HEK293 (cell line): ENCODE measurements at regions not wholly inside any gene's neighbourhood (a gene's known extent, or its start where the extent isn't known, plus 50 kb on each side); places are given as distances from the start of the nearest gene placed in this dataset.

Source experiments
- FEZF1 ChIP-seq: fragments of 450-650 bp; formaldehyde crosslinking; IDR thresholded peaks from 2 replicates; pipeline ENCODE4 v1.5.1; 2016; ENCODE audit warnings: missing biosample characterization, missing genetic modification characterization
- HOXA7 ChIP-seq: sonication (generic); formaldehyde crosslinking; IDR thresholded peaks from 2 replicates; pipeline ENCODE4 v1.8.1; 2022; ENCODE audit warnings: missing genetic modification reagents, borderline replicate concordance
- HOXD13 ChIP-seq: sonication (generic); formaldehyde crosslinking; IDR thresholded peaks from 2 replicates; pipeline ENCODE4 v1.8.0; 2022; ENCODE audit warnings: missing genetic modification reagents, borderline replicate concordance
- KLF9 ChIP-seq: fragments of 450-650 bp; formaldehyde crosslinking; IDR thresholded peaks from 2 replicates; pipeline ENCODE4 v1.5.1; 2016; ENCODE audit warnings: missing biosample characterization, missing genetic modification characterization, low read depth
- SETDB1 ChIP-seq: IDR thresholded peaks from one replicate; pipeline ENCODE4 v1.6.1; 2017; ENCODE audit warnings: mild to moderate bottlenecking, low read length, moderate library complexity, mixed read lengths; ENCODE audit not compliant: insufficient read length
- YY2 ChIP-seq: fragments of 450-650 bp; formaldehyde crosslinking; IDR thresholded peaks from 2 replicates; pipeline ENCODE4 v1.5.1; 2016; ENCODE audit warnings: missing biosample characterization, missing genetic modification characterization
- ZNF121 ChIP-seq: fragments of 450-650 bp; formaldehyde crosslinking; IDR thresholded peaks from 2 replicates; pipeline ENCODE4 v1.5.1; 2016; ENCODE audit warnings: missing biosample characterization, missing genetic modification characterization
- ZNF140 ChIP-seq: fragments of 450-650 bp; formaldehyde crosslinking; IDR thresholded peaks from 2 replicates; pipeline ENCODE4 v1.5.1; 2016; ENCODE audit warnings: missing biosample characterization, missing genetic modification characterization
- ZNF169 ChIP-seq: fragments of 450-650 bp; formaldehyde crosslinking; IDR thresholded peaks from 2 replicates; pipeline ENCODE4 v1.5.1; 2016; ENCODE audit warnings: missing biosample characterization, missing genetic modification characterization
- ZNF175 ChIP-seq: fragments of 450-650 bp; formaldehyde crosslinking; IDR thresholded peaks from 2 replicates; pipeline ENCODE4 v1.5.1; 2016; ENCODE audit warnings: missing biosample characterization, missing genetic modification characterization
- ZNF184 ChIP-seq: fragments of 450-650 bp; IDR thresholded peaks from 2 replicates; pipeline ENCODE4 v1.5.1; 2018; ENCODE audit warnings: missing biosample characterization, mild to moderate bottlenecking, missing genetic modification characterization
- ZNF19 ChIP-seq: fragments of 450-650 bp; formaldehyde crosslinking; IDR thresholded peaks from 2 replicates; pipeline ENCODE4; 2016; ENCODE audit warnings: missing biosample characterization, missing genetic modification characterization, low read depth
- ZNF24 ChIP-seq: fragments of 450-650 bp; formaldehyde crosslinking; IDR thresholded peaks from 2 replicates; pipeline ENCODE4 v1.5.1; 2016; ENCODE audit warnings: missing biosample characterization, missing genetic modification characterization
- ZNF274 ChIP-seq, 2 experiments: fragments of 200-500 bp in 1 of 2; fragments of 450-650 bp in 1 of 2; sonication (Bioruptor generic) in 1 of 2; formaldehyde crosslinking in 1 of 2; IDR thresholded peaks; 2 replicates each; pipeline versions ENCODE4 v1.5.1 to v1.6.1; 2014 to 2016; ENCODE audit warnings: borderline replicate concordance in 1 of 2, inconsistent platforms in 1 of 2, low read length in 1 of 2, missing biosample characterization in 1 of 2, missing genetic modification characterization in 1 of 2
- ZNF341 ChIP-seq: fragments of 450-650 bp; formaldehyde crosslinking; IDR thresholded peaks from 2 replicates; pipeline ENCODE4; 2016; ENCODE audit warnings: low read depth, missing biosample characterization, missing genetic modification characterization
- ZNF548 ChIP-seq: fragments of 450-650 bp; formaldehyde crosslinking; IDR thresholded peaks from 2 replicates; pipeline ENCODE4 v1.5.1; 2016; ENCODE audit warnings: missing biosample characterization, missing genetic modification characterization
- ZNF624 ChIP-seq: fragments of 450-650 bp; formaldehyde crosslinking; IDR thresholded peaks from 2 replicates; pipeline ENCODE4 v1.5.1; 2017; ENCODE audit warnings: missing biosample characterization, missing genetic modification characterization
- ZNF626 ChIP-seq: fragments of 450-650 bp; sonication (Bioruptor Pico); formaldehyde crosslinking; IDR thresholded peaks from 2 replicates; pipeline ENCODE4 v1.5.1; 2018; ENCODE audit warnings: missing biosample characterization, missing genetic modification characterization, inconsistent platforms
- ZNF664 ChIP-seq: fragments of 450-650 bp; formaldehyde crosslinking; IDR thresholded peaks from 2 replicates; pipeline ENCODE4 v1.5.1; 2016; ENCODE audit warnings: missing biosample characterization, missing genetic modification characterization
- ZNF670 ChIP-seq: fragments of 450-650 bp; formaldehyde crosslinking; IDR thresholded peaks from 2 replicates; pipeline ENCODE4 v1.5.1; 2016; ENCODE audit warnings: missing biosample characterization, missing genetic modification characterization, low read depth
- ZNF747 ChIP-seq: fragments of 450-650 bp; formaldehyde crosslinking; IDR thresholded peaks from 2 replicates; pipeline ENCODE4 v1.5.1; 2016; ENCODE audit warnings: missing biosample characterization, missing genetic modification characterization
- ZNF776 ChIP-seq: fragments of 450-650 bp; formaldehyde crosslinking; IDR thresholded peaks from 2 replicates; pipeline ENCODE4 v1.5.0; 2017; ENCODE audit warnings: missing biosample characterization, missing genetic modification characterization, borderline replicate concordance
- ZNF830 ChIP-seq: fragments of 450-650 bp; IDR thresholded peaks from 2 replicates; pipeline ENCODE4 v1.5.0; 2018; ENCODE audit warnings: missing biosample characterization, missing genetic modification characterization, low read depth, mild to moderate bottlenecking, moderate library complexity
- ZSCAN18 ChIP-seq: fragments of 450-650 bp; formaldehyde crosslinking; IDR thresholded peaks from 2 replicates; pipeline ENCODE4 v1.5.1; 2016; ENCODE audit warnings: missing biosample characterization, missing genetic modification characterization
- ZSCAN4 ChIP-seq: fragments of 450-650 bp; formaldehyde crosslinking; IDR thresholded peaks from 2 replicates; pipeline ENCODE4 v1.5.1; 2017; ENCODE audit warnings: missing biosample characterization, missing genetic modification characterization
- TF ChIP-seq, protein P1 (sequence below): fragments of 450-650 bp; IDR thresholded peaks from 2 replicates; pipeline ENCODE4 v1.5.1; 2018; ENCODE audit warnings: missing biosample characterization, mild to moderate bottlenecking, missing genetic modification characterization
- TF ChIP-seq, protein P2 (sequence below): fragments of 450-650 bp; formaldehyde crosslinking; IDR thresholded peaks from 2 replicates; pipeline ENCODE4 v1.5.0; 2017; ENCODE audit warnings: missing biosample characterization, missing genetic modification characterization, borderline replicate concordance
- TF ChIP-seq, protein P3 (sequence below): fragments of 450-650 bp; formaldehyde crosslinking; IDR thresholded peaks from 2 replicates; pipeline ENCODE4 v1.5.1; 2016; ENCODE audit warnings: missing biosample characterization, missing genetic modification characterization
- TF ChIP-seq, protein P4 (sequence below): fragments of 450-650 bp; formaldehyde crosslinking; IDR thresholded peaks from 2 replicates; pipeline ENCODE4 v1.5.1; 2016; ENCODE audit warnings: missing biosample characterization, missing genetic modification characterization

GRCh38 chr3:130601442-130601971, 84.5 kb downstream of the COL6A6 start (continued):
- TF ChIP-seq, protein P1, sequence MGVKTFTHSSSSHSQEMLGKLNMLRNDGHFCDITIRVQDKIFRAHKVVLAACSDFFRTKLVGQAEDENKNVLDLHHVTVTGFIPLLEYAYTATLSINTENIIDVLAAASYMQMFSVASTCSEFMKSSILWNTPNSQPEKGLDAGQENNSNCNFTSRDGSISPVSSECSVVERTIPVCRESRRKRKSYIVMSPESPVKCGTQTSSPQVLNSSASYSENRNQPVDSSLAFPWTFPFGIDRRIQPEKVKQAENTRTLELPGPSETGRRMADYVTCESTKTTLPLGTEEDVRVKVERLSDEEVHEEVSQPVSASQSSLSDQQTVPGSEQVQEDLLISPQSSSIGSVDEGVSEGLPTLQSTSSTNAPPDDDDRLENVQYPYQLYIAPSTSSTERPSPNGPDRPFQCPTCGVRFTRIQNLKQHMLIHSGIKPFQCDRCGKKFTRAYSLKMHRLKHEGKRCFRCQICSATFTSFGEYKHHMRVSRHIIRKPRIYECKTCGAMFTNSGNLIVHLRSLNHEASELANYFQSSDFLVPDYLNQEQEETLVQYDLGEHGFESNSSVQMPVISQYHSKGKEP (tag by site-specific recombination) = 0 out of 2 replicates have a peak, but pooled peaks have one; percentile 42
- TF ChIP-seq ZNF169 = no peak
- TF ChIP-seq ZNF670 (tag by site-specific recombination) = no peak
- TF ChIP-seq ZSCAN4 (tag by site-specific recombination) = no peak
- no peak for TF ChIP-seq ZNF121
- TF ChIP-seq YY2 (tag by site-specific recombination) = 0 out of 2 replicates have a peak, but pooled peaks have one; percentile 33
- no peak for TF ChIP-seq ZNF747
- no peak for TF ChIP-seq ZNF24
- no peak for TF ChIP-seq ZNF175
- TF ChIP-seq ZNF140 (tag by site-specific recombination) = no peak
- TF ChIP-seq ZNF274 (IDR thresholded peaks at IDR 0.05; ENCODE audit: low read length) = no peak
- TF ChIP-seq ZNF274 (tag by site-specific recombination; IDR thresholded peaks at IDR 0.05; ENCODE audit: borderline replicate concordance) = no peak
- TF ChIP-seq, protein P2, sequence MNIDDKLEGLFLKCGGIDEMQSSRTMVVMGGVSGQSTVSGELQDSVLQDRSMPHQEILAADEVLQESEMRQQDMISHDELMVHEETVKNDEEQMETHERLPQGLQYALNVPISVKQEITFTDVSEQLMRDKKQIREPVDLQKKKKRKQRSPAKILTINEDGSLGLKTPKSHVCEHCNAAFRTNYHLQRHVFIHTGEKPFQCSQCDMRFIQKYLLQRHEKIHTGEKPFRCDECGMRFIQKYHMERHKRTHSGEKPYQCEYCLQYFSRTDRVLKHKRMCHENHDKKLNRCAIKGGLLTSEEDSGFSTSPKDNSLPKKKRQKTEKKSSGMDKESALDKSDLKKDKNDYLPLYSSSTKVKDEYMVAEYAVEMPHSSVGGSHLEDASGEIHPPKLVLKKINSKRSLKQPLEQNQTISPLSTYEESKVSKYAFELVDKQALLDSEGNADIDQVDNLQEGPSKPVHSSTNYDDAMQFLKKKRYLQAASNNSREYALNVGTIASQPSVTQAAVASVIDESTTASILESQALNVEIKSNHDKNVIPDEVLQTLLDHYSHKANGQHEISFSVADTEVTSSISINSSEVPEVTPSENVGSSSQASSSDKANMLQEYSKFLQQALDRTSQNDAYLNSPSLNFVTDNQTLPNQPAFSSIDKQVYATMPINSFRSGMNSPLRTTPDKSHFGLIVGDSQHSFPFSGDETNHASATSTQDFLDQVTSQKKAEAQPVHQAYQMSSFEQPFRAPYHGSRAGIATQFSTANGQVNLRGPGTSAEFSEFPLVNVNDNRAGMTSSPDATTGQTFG (tag by site-specific recombination) = no peak
- TF ChIP-seq ZNF341 (tag by site-specific recombination) = no peak
- TF ChIP-seq HOXA7 = no peak
- no peak for TF ChIP-seq ZNF624 (tag by site-specific recombination)
- peak; percentile 32 for TF ChIP-seq SETDB1
- no peak for TF ChIP-seq ZNF548 (tag by site-specific recombination)
- no peak for TF ChIP-seq ZNF626 (tag by site-specific recombination)
- TF ChIP-seq ZNF776 (tag by site-specific recombination) = no peak
- TF ChIP-seq ZNF830 (tag by site-specific recombination) = no peak
- TF ChIP-seq, protein P3, sequence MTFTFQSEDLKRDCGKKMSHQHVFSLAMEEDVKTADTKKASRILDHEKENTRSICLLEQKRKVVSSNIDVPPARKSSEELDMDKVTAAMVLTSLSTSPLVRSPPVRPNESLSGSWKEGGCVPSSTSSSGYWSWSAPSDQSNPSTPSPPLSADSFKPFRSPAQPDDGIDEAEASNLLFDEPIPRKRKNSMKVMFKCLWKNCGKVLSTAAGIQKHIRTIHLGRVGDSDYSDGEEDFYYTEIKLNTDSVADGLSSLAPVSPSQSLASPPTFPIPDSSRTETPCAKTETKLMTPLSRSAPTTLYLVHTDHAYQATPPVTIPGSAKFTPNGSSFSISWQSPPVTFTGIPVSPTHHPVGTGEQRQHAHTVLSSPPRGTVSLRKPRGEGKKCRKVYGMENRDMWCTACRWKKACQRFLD = no peak
- TF ChIP-seq KLF9 (tag by site-specific recombination) = no peak
- TF ChIP-seq ZNF184 = no peak
- TF ChIP-seq ZNF19 (tag by site-specific recombination) = no peak
- TF ChIP-seq ZNF664 (tag by site-specific recombination) = no peak
- no peak for TF ChIP-seq HOXD13 (CRISPR knock-in tag)
- TF ChIP-seq FEZF1 (tag by site-specific recombination) = 0 out of 2 replicates have a peak, but pooled peaks have one; percentile 13
- TF ChIP-seq, protein P4, sequence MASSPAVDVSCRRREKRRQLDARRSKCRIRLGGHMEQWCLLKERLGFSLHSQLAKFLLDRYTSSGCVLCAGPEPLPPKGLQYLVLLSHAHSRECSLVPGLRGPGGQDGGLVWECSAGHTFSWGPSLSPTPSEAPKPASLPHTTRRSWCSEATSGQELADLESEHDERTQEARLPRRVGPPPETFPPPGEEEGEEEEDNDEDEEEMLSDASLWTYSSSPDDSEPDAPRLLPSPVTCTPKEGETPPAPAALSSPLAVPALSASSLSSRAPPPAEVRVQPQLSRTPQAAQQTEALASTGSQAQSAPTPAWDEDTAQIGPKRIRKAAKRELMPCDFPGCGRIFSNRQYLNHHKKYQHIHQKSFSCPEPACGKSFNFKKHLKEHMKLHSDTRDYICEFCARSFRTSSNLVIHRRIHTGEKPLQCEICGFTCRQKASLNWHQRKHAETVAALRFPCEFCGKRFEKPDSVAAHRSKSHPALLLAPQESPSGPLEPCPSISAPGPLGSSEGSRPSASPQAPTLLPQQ (tag by site-specific recombination) = no peak
- no peak for TF ChIP-seq ZSCAN18
